HG02571 (cell line): ENCODE measurements at regions not wholly inside any gene's neighbourhood (a gene's known extent, or its start where the extent isn't known, plus 50 kb on each side); places are given as distances from the start of the nearest gene placed in this dataset.

ENCODE experiments used
- ATAC-seq: cut with Tn5 transposase; IDR thresholded peaks from one replicate; pipeline ENCODE4 v1.9.1; 2021; ENCODE audit warnings: mild to moderate bottlenecking, moderate library complexity; ENCODE audit not compliant: unreplicated experiment

DNA sequence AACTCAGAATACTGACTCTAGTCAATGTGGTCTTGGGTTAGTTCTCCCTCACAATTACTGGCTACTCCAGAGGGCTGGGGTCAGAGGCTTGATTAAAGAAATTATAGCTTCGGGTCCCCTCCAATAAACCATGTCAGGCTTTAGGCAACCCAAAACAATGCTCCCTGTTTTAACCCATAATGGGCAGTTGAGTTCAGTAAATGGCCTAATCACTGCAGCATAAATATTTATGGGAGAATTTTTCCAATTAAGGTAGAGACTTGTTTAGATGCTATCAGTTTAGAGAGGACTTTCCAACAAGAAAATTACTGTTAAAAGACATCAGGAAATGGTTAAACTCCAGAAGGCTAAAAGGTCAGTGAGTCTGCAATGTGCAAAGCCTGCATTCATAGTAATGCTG, 389.2 kb upstream of the PRICKLE1 start:
- no peak for ATAC-seq

- ATAC-seq: no peak
These were observed 388.1 kb upstream of the PRICKLE1 start for GRCh38 chr12:42977451-42978230.

- no peak for ATAC-seq
These were observed 387.1 kb upstream of the PRICKLE1 start for GRCh38 chr12:42976620-42977019.

GRCh38 chr12:42976122-42976521, 386.6 kb upstream of the PRICKLE1 start:
- no peak for ATAC-seq

GRCh38 chr12:42969355-42969754, 379.8 kb upstream of the PRICKLE1 start:
- no peak for ATAC-seq

GRCh38 chr12:42968426-42968825, 378.9 kb upstream of the PRICKLE1 start:
- ATAC-seq: no peak

DNA sequence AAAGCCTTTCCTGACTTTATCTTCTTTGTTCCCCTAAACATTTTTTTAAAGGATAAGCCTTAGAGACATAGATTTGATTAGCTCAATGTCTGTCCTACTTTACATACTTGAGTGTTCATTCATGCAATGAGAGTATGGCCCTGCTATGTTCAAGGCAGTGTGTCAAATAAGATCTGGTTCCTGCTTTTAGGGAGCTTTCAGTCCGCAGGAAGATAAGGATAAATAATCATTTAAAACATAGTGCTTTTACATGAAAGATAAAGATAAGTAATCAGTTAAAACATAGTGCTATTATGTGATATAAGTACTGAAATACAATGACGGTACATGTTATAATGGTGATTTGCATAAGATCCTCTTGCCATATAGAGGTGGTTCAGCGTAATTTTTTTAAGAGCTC, 378.3 kb upstream of the PRICKLE1 start:
- no peak for ATAC-seq

- no peak for ATAC-seq
These were observed 374.4 kb upstream of the PRICKLE1 start for GRCh38 chr12:42963988-42964387.

GRCh38 chr12:42962384-42962783, 372.8 kb upstream of the PRICKLE1 start:
- no peak for ATAC-seq

GRCh38 chr12:42961395-42961794, 371.8 kb upstream of the PRICKLE1 start:
- ATAC-seq: no peak

DNA sequence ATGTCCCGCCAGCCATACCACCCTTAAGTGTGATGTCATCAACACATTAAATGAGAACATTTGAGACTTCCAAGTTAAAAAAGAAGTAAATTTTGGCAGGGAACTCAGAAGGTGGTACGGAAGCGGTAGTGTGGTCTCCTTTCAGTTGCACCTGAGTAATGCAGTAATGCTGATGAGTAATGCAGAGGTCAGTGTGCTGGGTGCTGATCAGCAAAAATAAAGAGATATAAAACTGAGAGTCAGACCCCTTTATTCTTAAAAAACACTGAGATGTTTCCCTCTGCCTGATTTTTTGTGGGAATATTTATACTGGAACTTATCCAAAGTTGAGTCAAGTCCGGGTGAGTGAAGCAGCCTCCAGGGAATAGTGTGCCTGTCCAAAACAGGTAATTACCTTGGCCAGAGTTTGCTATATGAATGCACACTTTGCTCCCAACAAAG, 370.6 kb upstream of the PRICKLE1 start:
- no peak for ATAC-seq

GRCh38 chr12:42958291-42958674, 368.7 kb upstream of the PRICKLE1 start:
- no peak for ATAC-seq

DNA sequence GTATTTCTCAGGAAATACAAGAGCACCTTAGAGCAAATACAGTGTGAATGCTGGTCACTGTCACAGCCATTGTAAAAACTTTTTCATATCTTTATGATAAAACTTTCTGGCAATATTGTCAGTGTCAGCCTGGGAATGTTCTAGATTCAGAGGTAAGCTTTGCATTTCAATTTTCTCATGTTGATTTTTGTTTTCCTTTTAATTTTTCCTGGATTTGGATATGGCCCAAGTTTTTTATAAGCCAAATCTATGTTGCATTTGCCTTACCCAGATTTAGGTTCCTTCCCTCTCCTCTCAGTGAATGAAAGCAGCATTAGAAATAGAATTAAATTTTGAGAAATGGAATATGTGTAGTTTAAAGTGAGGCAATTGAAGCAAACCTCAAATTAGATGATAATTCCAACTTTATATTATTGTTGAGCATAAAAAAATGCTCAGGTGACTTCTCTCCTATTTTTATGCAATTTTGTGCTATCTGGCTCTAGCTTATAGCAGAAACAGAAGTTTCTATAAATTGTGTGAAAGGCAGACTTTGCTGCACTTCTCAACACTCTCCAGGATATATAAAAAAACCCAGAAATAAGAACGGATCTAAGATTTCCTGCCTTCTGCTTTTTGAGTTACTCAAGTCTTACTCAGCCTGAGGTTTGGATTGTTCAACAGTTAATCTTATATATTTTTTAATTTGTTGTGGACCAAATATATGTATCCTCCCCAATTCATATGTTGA, 368.2 kb upstream of the PRICKLE1 start:
- ATAC-seq: no peak

GRCh38 chr12:42957136-42957535, 367.6 kb upstream of the PRICKLE1 start:
- ATAC-seq: no peak

- ATAC-seq: no peak
These were observed 363.5 kb upstream of the PRICKLE1 start for GRCh38 chr12:42953021-42953420.

- no peak for ATAC-seq
These were observed 357.4 kb upstream of the PRICKLE1 start for GRCh38 chr12:42946871-42947381.

DNA sequence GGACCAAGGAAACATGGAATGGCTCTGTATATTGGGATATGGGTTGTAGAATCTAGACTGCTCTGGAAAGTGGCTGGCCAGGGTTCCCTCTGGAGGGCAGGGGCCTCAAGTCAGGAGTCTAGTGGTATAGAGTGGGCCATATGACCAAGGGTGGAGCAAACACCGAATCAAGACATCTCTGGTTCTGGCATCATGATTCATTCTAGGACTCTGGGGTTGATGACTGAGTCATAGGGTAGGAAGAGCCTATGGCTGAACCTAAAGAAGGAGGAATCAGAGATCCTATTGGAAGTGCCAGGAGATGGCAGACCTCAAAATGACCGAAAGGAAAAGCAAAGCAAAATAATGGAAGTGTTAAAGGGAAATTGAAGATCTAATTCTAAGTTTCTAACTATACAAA, 356.4 kb upstream of the PRICKLE1 start:
- ATAC-seq: no peak

- ATAC-seq: no peak
These were observed 355.0 kb upstream of the PRICKLE1 start for GRCh38 chr12:42944516-42944915.

DNA sequence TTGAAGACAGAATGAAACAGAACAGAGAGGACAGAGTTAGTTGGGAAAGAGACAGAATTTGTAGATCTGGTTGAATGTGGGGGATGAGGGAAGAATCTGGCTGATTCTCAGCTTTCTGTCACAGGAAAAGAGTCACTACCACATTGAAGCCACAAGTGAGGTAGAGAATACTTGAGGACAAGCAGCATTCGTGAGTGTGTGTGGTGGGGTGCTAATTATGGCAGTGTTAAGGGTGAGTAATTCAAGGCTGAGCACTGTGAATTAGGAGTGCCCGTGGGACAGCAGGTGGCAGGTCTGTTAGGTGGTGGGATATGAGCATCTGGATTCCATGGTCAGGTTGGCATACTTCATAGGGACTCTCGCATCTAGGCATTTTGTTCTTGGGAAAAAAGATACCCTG, 347.4 kb upstream of the PRICKLE1 start:
- ATAC-seq: no peak

GRCh38 chr12:42936260-42936659, 346.7 kb upstream of the PRICKLE1 start:
- no peak for ATAC-seq

DNA sequence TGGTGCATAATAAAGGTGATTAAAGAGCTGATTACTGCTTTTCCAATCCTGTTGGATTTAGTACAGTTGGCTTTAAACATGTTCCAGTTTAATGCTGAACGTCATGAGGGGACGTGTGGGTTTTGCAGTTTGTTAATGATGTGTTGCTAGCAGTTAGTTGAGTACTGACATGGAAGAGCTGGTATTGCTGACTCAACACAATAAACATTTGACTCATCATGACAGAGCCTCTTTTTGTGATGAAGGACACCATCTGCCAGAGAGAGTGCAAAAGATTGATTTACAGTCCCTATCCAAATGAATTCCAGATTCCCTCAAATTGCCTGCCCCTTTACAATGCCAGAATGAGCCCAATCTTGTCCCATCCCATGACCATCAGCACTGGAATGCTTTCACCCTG, 346.2 kb upstream of the PRICKLE1 start:
- no peak for ATAC-seq

DNA sequence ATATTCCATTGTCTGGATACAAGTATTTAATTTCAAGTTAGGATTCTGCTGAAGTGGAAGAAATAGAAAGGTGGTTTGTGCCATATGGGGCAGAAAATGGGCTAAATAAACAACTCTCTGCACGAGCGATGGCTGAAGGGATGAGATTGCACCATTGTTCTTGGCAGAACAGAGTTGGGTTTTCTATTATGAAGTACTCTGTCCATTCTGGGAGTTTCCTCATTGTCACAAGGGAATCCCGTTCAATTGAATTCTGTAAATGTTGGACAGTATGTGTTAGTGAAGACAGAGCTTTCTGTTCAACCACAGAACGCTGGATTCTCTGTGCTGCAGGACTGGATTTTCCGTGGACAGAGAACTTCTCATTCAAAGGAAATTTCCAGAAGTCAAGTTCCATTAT, 345.5 kb upstream of the PRICKLE1 start:
- no peak for ATAC-seq
